PC-3 (cell line): ENCODE measurements at regions not wholly inside any gene's neighbourhood (a gene's known extent, or its start where the extent isn't known, plus 50 kb on each side); places are given as distances from the start of the nearest gene placed in this dataset.

Experiments used
- ATAC-seq: fragments of 200-7000 bp; cut with Tn5 transposase; 2 replicates; pipeline ENCODE4 v1.9.1; 2020; ENCODE audit warnings: mild to moderate bottlenecking, moderate library complexity
- BruUV-seq: library from RNA; stranded (reverse); fragments of 400-500 nt; replicated peaks from 2 replicates; lab custom pipeline; 2021; lab: Mats Ljungman, UMichigan
- CTCF ChIA-PET: fragments of 300-600 bp; sonication (Branson Sonifier 250); formaldehyde crosslinking; loops from one replicate; lab custom pipeline; 2022; ENCODE audit warnings: antibody characterized with exemption; lab: Charles Lee
- POLR2A ChIA-PET: fragments of 300-600 bp; sonication (Branson Sonifier 250); formaldehyde crosslinking; loops from one replicate; lab custom pipeline; 2022; ENCODE audit warnings: antibody characterized with exemption; ENCODE audit not compliant: unreplicated experiment; lab: Charles Lee
- DNase-seq: peaks from one replicate; pipeline ENCODE4 v3.0.0-alpha.2; 2015
- H2AFZ ChIP-seq: fragments of 300-600 bp; sonication (generic); 2 replicates; pipeline ENCODE4 v1.6.0; 2016; ENCODE audit warnings: antibody characterized with exemption, low read length
- H3F3A ChIP-seq: fragments of 300-600 bp; sonication (generic); one replicate; pipeline ENCODE4 v1.6.0; 2017; ENCODE audit warnings: antibody characterized with exemption, low read length, control low read depth, mild to moderate bottlenecking; ENCODE audit not compliant: unreplicated experiment
- H3K27ac ChIP-seq: fragments of 300-600 bp; sonication (generic); 2 replicates; pipeline ENCODE4 v1.5.1; 2016; ENCODE audit warnings: mild to moderate bottlenecking, low read length
- H3K27me3 ChIP-seq: fragments of 300-600 bp; sonication (generic); 2 replicates; pipeline ENCODE4 v1.6.1; 2016; ENCODE audit warnings: low read length, mixed read lengths
- H3K36me3 ChIP-seq: fragments of 300-600 bp; sonication (generic); 2 replicates; pipeline ENCODE4 v1.6.1; 2016; ENCODE audit warnings: low read depth, mixed run types, low read length, mixed read lengths
- H3K4me1 ChIP-seq: fragments of 300-600 bp; sonication (generic); 2 replicates; pipeline ENCODE4 v1.5.1; 2016; ENCODE audit warnings: low read length; ENCODE audit not compliant: insufficient read depth
- H3K4me2 ChIP-seq: fragments of 300-600 bp; sonication (generic); 2 replicates; pipeline ENCODE4 v1.6.0; 2016; ENCODE audit warnings: low read length
- H3K4me3 ChIP-seq: fragments of 300-600 bp; sonication (generic); 2 replicates; pipeline ENCODE4 v1.5.1; 2016; ENCODE audit warnings: mild to moderate bottlenecking, low read length, mixed read lengths
- H3K79me2 ChIP-seq: fragments of 300-600 bp; sonication (generic); 2 replicates; pipeline ENCODE4 v1.6.1; 2017; ENCODE audit warnings: low read length, mixed read lengths
- H3K9ac ChIP-seq: fragments of 300-600 bp; sonication (generic); 2 replicates; pipeline ENCODE4 v1.6.0; 2016; ENCODE audit warnings: mild to moderate bottlenecking, low read length
- H3K9me2 ChIP-seq: fragments of 300-600 bp; sonication (generic); replicated peaks from 2 replicates; pipeline ENCODE4 v1.6.1; 2016; ENCODE audit warnings: mixed run types, low read length, mixed read lengths
- H3K9me3 ChIP-seq: fragments of 300-600 bp; sonication (generic); 2 replicates; pipeline ENCODE4 v1.6.1; 2016; ENCODE audit warnings: low read length, mixed read lengths
- H4K20me1 ChIP-seq: fragments of 300-600 bp; sonication (generic); 2 replicates; pipeline ENCODE4 v1.6.1; 2016; ENCODE audit warnings: low read length, mixed read lengths
- CTCF ChIP-seq: fragments of 300-600 bp; sonication (generic); conservative IDR thresholded peaks from 2 replicates; pipeline ENCODE4 v1.5.1; 2017; ENCODE audit warnings: antibody characterized with exemption, low read depth, mild to moderate bottlenecking, low read length
- EZH2 ChIP-seq: fragments of 300-600 bp; sonication (generic); IDR thresholded peaks from one replicate; pipeline ENCODE4 v1.6.1; 2017; ENCODE audit warnings: antibody characterized with exemption, mild to moderate bottlenecking, low read length; ENCODE audit not compliant: unreplicated experiment
- EZH2phosphoT487 ChIP-seq: fragments of 300-600 bp; sonication (generic); IDR thresholded peaks from 2 replicates; pipeline ENCODE4 v1.6.1; 2018; ENCODE audit warnings: mild to moderate bottlenecking, antibody characterized with exemption, low read length, borderline replicate concordance
- intact Hi-C: fragments of 100-400 bp; cut with micrococcal nuclease; formaldehyde crosslinking; loops from 2 replicates; pipeline ENCODE4 v1.9.0; 2023

DNA sequence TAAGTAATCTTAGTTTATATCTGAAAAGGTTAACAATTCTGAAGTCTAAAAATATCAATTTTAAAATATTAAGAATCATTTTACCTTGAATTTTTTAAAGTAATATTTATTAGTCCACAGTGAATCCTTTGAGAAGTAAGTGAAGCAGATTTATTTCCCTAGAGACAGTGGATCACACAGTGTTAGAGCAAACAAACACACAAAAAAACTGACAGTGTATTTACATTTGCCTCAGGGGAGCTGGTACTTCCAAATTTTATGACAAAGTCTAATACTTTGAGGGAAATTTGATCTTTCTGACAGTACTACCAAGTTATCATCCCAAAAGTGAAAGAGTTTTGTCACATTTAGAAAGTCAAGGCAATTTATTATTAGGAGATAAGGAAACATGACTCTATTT is 1750.6 kb upstream of the CDH9 start:
- TF ChIP-seq CTCF (no peak), EZH2 (no peak), EZH2phosphoT487 (no peak)
- H2AFZ ChIP-seq: no peak overlapping the region
- no peak overlapping the region for H3K4me2 ChIP-seq
- no TSS peak for BruUV-seq
- intact Hi-C loops: no loop called here
- no peaks in the 10 kb centered on the region for H4K20me1 ChIP-seq
- CTCF ChIA-PET: no interaction called here
- H3K27me3 ChIP-seq: no peaks in the 10 kb centered on the region
- no peak overlapping the region for H3K9ac ChIP-seq
- no peaks in the 10 kb centered on the region for H3K36me3 ChIP-seq
- no peak overlapping the region for H3K27ac ChIP-seq
- POLR2A ChIA-PET: no interaction called here
- no peaks in the 10 kb centered on the region for H3K79me2 ChIP-seq
- 0 out of 2 replicates have a peak, but pooled peaks cover 3% of the 10 kb centered on the region for H3K4me1 ChIP-seq
- H3K4me3 ChIP-seq: no peak overlapping the region
- no peaks in the 10 kb centered on the region for H3F3A ChIP-seq
- no peaks in the 10 kb centered on the region for H3K9me3 ChIP-seq
- DNase-seq: peak; percentile 46
- no peaks in the 10 kb centered on the region for H3K9me2 ChIP-seq
- peak; percentile 92 for ATAC-seq

GRCh38 chr5:28780083-28780692 is 1741.8 kb upstream of the CDH9 start:
- intact Hi-C loops: no loop called here
- CTCF ChIA-PET: interaction anchor here (1.2 kb wide), 1 partner anchor 116 kb away, joined by 11 read pairs; no protein-coding TSS in a partner anchor

More at GRCh38 chr5:28780083-28780692, 1741.8 kb upstream of the CDH9 start:
- BruUV-seq: no TSS peak
- Histone ChIP-seq H3K9me3 (no peaks in the 10 kb centered on the region), H3K27ac (no peak overlapping the region), H3K27me3 (no peaks in the 10 kb centered on the region), H3K4me3 (no peak overlapping the region), H3K79me2 (no peaks in the 10 kb centered on the region), H3K4me2 (no peak overlapping the region), H3K9ac (no peak overlapping the region), H4K20me1 (no peaks in the 10 kb centered on the region), H3K36me3 (no peaks in the 10 kb centered on the region), H2AFZ (no peak overlapping the region), H3F3A (no peaks in the 10 kb centered on the region), H3K4me1 (0 out of 2 replicates have a peak, but pooled peaks cover 3% of the 10 kb centered on the region), H3K9me2 (no peaks in the 10 kb centered on the region)
- ATAC-seq: no peak
- no peak for DNase-seq
- no peak for TF ChIP-seq CTCF
- no peak for TF ChIP-seq EZH2
- no peak for TF ChIP-seq EZH2phosphoT487
- POLR2A ChIA-PET: no interaction called here
